HL-60 (cell line): ENCODE measurements at regions not wholly inside any gene's neighbourhood (a gene's known extent, or its start where the extent isn't known, plus 50 kb on each side); places are given as distances from the start of the nearest gene placed in this dataset.
"Not testable (repeated sequence)": the region's sequence is repeated elsewhere in the genome, so short reads cannot be mapped to it uniquely, and the experiment has no call there.

Experiments used
- DNase-seq, 2 experiments: peaks; one replicate each; pipeline ENCODE4 v3.0.0-alpha.2; 2010 to 2020; ENCODE audit warnings: low read depth in 1 of 2, low spot score in 1 of 2
- H3K27ac ChIP-seq: fragments of 250-450 bp; sonication (Bioruptor Pico); replicated peaks from 2 replicates; pipeline ENCODE4 v1.5.1; 2020; ENCODE audit warnings: mild to moderate bottlenecking, moderate library complexity
- H3K27me3 ChIP-seq: fragments of 250-450 bp; sonication (Bioruptor Pico); 2 replicates; pipeline ENCODE4 v1.5.1; 2021; ENCODE audit warnings: mild to moderate bottlenecking, moderate library complexity; ENCODE audit not compliant: insufficient read depth, poor library complexity, severe bottlenecking
- H3K4me3 ChIP-seq: replicated peaks from 2 replicates; pipeline ENCODE4 v1.5.1; 2011; ENCODE audit warnings: mild to moderate bottlenecking, control low read depth, low read length; ENCODE audit not compliant: insufficient read depth
- CTCF ChIP-seq: IDR thresholded peaks from one replicate; pipeline ENCODE4 v1.5.1; 2011; ENCODE audit warnings: low read length, control low read depth, inconsistent platforms; ENCODE audit not compliant: insufficient read depth
- GABPA ChIP-seq: IDR thresholded peaks from 2 replicates; pipeline ENCODE4 v1.6.1; 2012; ENCODE audit warnings: low read depth
- POLR2AphosphoS5 ChIP-seq: IDR thresholded peaks from 2 replicates; pipeline ENCODE4 v1.6.1; 2012; ENCODE audit warnings: low read depth
- REST ChIP-seq: IDR thresholded peaks from 2 replicates; pipeline ENCODE4 v1.6.1; 2012; ENCODE audit warnings: low read depth; ENCODE audit not compliant: insufficient replicate concordance
- SPI1 ChIP-seq: IDR thresholded peaks from 2 replicates; pipeline ENCODE4 v1.6.1; 2012; ENCODE audit warnings: low read depth, mild to moderate bottlenecking, borderline replicate concordance

- Histone ChIP-seq H3K27ac (no peak overlapping the region), H3K4me3 (no peak overlapping the region), H3K27me3 (no peaks in the 10 kb centered on the region)
- TF ChIP-seq POLR2AphosphoS5 (no peak), CTCF (no peak), GABPA (no peak), REST (no peak), SPI1 (no peak)
- DNase-seq: no peak
Observed at GRCh38 chr5:103973669-103974068, 411.1 kb upstream of the NUDT12 start.

GRCh38 chr5:103966295-103966694, 403.7 kb upstream of the NUDT12 start:
- H3K27me3 ChIP-seq, DNase-seq, H3K4me3 ChIP-seq, H3K27ac ChIP-seq: not testable (repeated sequence)

GRCh38 chr5:103962023-103962422, 399.4 kb upstream of the NUDT12 start:
- DNase-seq: no peak
- no peak overlapping the region for H3K4me3 ChIP-seq
- H3K27me3 ChIP-seq: no peaks in the 10 kb centered on the region
- no peak for TF ChIP-seq POLR2AphosphoS5
- no peak for TF ChIP-seq GABPA
- H3K27ac ChIP-seq: no peak overlapping the region

- DNase-seq: no peak
- Histone ChIP-seq H3K27ac (no peak overlapping the region), H3K4me3 (no peak overlapping the region), H3K27me3 (no peaks in the 10 kb centered on the region)
- TF ChIP-seq CTCF (no peak), GABPA (no peak), SPI1 (no peak), REST (no peak), POLR2AphosphoS5 (no peak)
Observed at GRCh38 chr5:103953601-103954382, 391.2 kb upstream of the NUDT12 start.

- DNase-seq: no peak
- Histone ChIP-seq H3K27ac (no peak overlapping the region), H3K27me3 (no peaks in the 10 kb centered on the region), H3K4me3 (no peak overlapping the region)
- TF ChIP-seq POLR2AphosphoS5 (no peak), REST (no peak), GABPA (no peak), CTCF (no peak), SPI1 (no peak)
Observed at GRCh38 chr5:103951776-103952175, 389.2 kb upstream of the NUDT12 start.
